Pancreas (tissue), 10 donors: ENCODE measurements at regions not wholly inside any gene's neighbourhood (a gene's known extent, or its start where the extent isn't known, plus 50 kb on each side); places are given as distances from the start of the nearest gene placed in this dataset.

ENCODE experiments used
- ATAC-seq, 4 donors: fragments of 200-7000 bp; cut with Tn5 transposase; one replicate each; pipeline versions ENCODE4 v1.8.0 to v1.9.1; 2020; ENCODE audit warnings: mild to moderate bottlenecking in 4 of 4, moderate library complexity in 4 of 4
- DNase-seq, 6 donors: peaks; one replicate each; pipeline ENCODE4 v3.0.0-alpha.2; 2020
- FAIRE-seq: peaks from 2 replicates; lab custom pipeline; 2012; peaks lifted over from hg19 to GRCh38; lab: Jason Lieb, UNC
- H3K27ac ChIP-seq, 4 donors: fragments of 200-600 bp; sonication (generic); 1 replicate in 3 of 4; 2 replicates in 1 of 4; pipeline versions ENCODE4 v1.5.0 to v1.8.0; 2020
- H3K27me3 ChIP-seq, 4 donors: fragments of 200-600 bp; one replicate each; pipeline ENCODE4 v1.8.0; 2021
- H3K36me3 ChIP-seq, 3 donors: fragments of 200-600 bp; sonication (generic) in 1 of 3; one replicate each; pipeline versions ENCODE4 v1.5.0 to v1.8.0; 2020 to 2021
- H3K4me1 ChIP-seq, 3 donors: fragments of 200-600 bp; one replicate each; pipeline ENCODE4 v1.8.0; 2021
- H3K4me3 ChIP-seq, 4 donors: fragments of 200-600 bp; sonication (generic) in 2 of 4; one replicate each; pipeline versions ENCODE4 v1.5.0 to v1.8.0; 2020 to 2021
- H3K9me3 ChIP-seq, 4 donors: fragments of 200-600 bp; one replicate each; pipeline ENCODE4 v1.8.0; 2021
- CTCF ChIP-seq, 4 donors: fragments of 200-600 bp; sonication (generic) in 3 of 4; IDR thresholded peaks; one replicate each; pipeline versions ENCODE4 v1.5.0 to v1.8.0; 2021; ENCODE audit warnings: antibody characterized with exemption in 4 of 4
- WGBS, 2 donors: extraction: QIAGEN DNeasy Blood & Tissue Kit; methylation state at CpG; one replicate each; pipeline ENCODE4 v1.1.7; 2013; 5-methylcytosine and 5-hydroxymethylcytosine counted together
- intact Hi-C, 3 donors: fragments of 100-400 bp; cut with DNase I; formaldehyde crosslinking; loops; one replicate each; pipeline versions ENCODE4 v1.11.1 to v1.14.2; 2022
- donor health status: healthy with polysubstance abuse.
- donor health status: DM: no; HTN: no; CAD: no; lungs with moderate emphysema.
- donor health status: DM: no; HTN: no; CAD: no.
- donor health status: control.
- donor health status: control.
- donor health status: Bipolar disorder and iron deficiency.
- donor health status: DM: yes; HTN: yes; CAD: no.
- donor health status: DM: no; HTN: no; CAD: no.
- donor health status: DM: no; HTN: no; CAD: no.
- donor health status: DM: yes; HTN: yes; CAD: no.

GRCh38 chr22:47690166-47690565, 927.7 kb downstream of the TBC1D22A start:
- Histone ChIP-seq H3K36me3 (no peaks in the 10 kb centered on the region), H3K27ac (no peak overlapping the region), H3K4me1 (no peaks in the 10 kb centered on the region), H3K4me3 (no peak overlapping the region), H3K9me3 (no peaks in the 10 kb centered on the region), H3K27me3 (peaks cover 0 to 4% (median 0%) of the 10 kb centered on the region in 4 donors)
- no peak for TF ChIP-seq CTCF (IDR thresholded peaks at IDR 0.05)
- FAIRE-seq (no peak), ATAC-seq (no peak), DNase-seq (no peak)
- 67% methylated on average over 1 to 2 of the region's 2 CpGs for WGBS, 2 donors
- intact Hi-C loops: no loop called here

DNA sequence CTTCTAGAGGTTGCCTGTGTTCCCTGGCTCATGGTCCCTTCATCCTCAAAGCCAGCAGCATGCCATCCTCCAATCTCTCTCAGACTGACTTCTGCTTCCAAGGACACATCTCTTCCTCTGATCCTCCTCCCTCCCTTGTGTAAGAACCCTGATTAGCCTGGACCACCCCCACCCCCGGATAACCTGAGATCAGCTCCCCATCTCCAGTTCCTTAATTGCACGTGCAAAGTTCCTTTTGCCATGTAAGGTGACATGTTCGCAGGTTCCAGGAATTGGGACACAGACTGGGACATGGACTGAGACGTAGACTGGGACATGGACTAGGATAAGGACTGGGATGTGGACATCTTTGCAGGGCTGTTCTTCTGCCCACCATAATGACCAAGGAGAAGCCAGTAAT, 925.3 kb downstream of the TBC1D22A start:
- no peak for DNase-seq
- Histone ChIP-seq H3K27me3 (no peaks in the 10 kb centered on the region), H3K27ac (no peak overlapping the region), H3K36me3 (no peaks in the 10 kb centered on the region), H3K9me3 (no peaks in the 10 kb centered on the region), H3K4me3 (no peak overlapping the region), H3K4me1 (no peaks in the 10 kb centered on the region)
- no peak for FAIRE-seq
- no peak for ATAC-seq
- TF ChIP-seq CTCF (IDR thresholded peaks at IDR 0.05): no peak
- intact Hi-C loops: no loop called here
- 61 to 77% methylated on average over 4 of the region's 4 CpGs for WGBS, 2 donors

GRCh38 chr22:47687346-47687655, 924.9 kb downstream of the TBC1D22A start:
- Histone ChIP-seq H3K27ac (no peak overlapping the region), H3K36me3 (no peaks in the 10 kb centered on the region), H3K9me3 (no peaks in the 10 kb centered on the region), H3K4me3 (no peak overlapping the region), H3K4me1 (no peaks in the 10 kb centered on the region), H3K27me3 (no peaks in the 10 kb centered on the region)
- intact Hi-C loops: no loop called here
- no peak for TF ChIP-seq CTCF (IDR thresholded peaks at IDR 0.05)
- no peak for FAIRE-seq
- no peak for DNase-seq
- no peak for ATAC-seq
- WGBS, 2 donors: 43 to 52% methylated on average over 5 of the region's 5 CpGs

GRCh38 chr22:47686594-47687345, 924.3 kb downstream of the TBC1D22A start:
- H3K27me3 ChIP-seq: no peaks in the 10 kb centered on the region
- no peak overlapping the region for H3K4me3 ChIP-seq
- intact Hi-C loops: no loop called here
- FAIRE-seq (no peak), ATAC-seq (no peak), DNase-seq (no peak)
- H3K27ac ChIP-seq: no peak overlapping the region
- H3K4me1 ChIP-seq: no peaks in the 10 kb centered on the region
- TF ChIP-seq CTCF (IDR thresholded peaks at IDR 0.05): no peak
- H3K9me3 ChIP-seq: no peaks in the 10 kb centered on the region
- no peaks in the 10 kb centered on the region for H3K36me3 ChIP-seq
- WGBS, 2 donors: 36 to 40% methylated on average over 11 of the region's 11 CpGs

DNA sequence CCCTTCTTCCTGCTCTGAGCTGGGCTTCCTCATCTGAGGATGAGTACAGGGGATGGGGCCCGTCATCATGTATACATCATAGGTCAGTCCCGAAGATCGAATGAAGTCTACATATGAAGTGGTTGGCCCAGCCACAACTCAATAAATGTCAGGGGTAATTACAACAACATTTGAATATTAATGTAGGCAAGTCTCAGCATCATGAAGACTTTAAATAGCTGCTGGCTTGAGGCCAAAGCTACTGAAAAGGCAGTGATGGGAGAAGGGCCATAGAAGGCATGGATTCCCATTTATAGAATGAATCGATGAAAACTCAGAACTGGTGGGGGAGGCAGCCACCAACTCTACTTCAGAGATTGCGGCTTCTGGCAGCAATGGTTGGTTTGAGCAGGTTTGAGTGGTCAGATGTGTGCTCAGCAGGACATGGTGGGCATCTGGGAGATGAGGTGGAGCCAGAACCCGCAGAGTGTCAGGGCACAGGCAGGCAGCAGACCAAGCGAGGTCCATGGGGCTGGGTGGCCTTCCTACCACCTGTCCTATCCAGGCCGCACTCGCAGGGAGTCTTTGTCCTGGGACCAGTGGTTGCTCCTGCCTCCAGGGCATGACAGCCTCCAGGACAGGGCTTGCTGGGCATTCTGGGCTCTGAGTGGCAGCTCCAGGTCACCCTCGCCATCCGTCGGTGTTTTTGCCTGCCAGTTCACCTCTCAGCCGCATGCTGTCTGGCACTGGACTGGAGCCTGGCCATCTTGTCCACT, 919.1 kb downstream of the TBC1D22A start:
- Histone ChIP-seq H3K36me3 (no peaks in the 10 kb centered on the region), H3K4me1 (no peaks in the 10 kb centered on the region), H3K27me3 (no peaks in the 10 kb centered on the region), H3K27ac (no peak overlapping the region), H3K4me3 (no peak overlapping the region), H3K9me3 (no peaks in the 10 kb centered on the region)
- no peak for DNase-seq
- WGBS, 2 donors: 76% methylated on average over 13 of the region's 13 CpGs
- ATAC-seq: no peak
- TF ChIP-seq CTCF (IDR thresholded peaks at IDR 0.05): no peak
- intact Hi-C loops: no loop called here
- no peak for FAIRE-seq
